Suprapubic skin (tissue), 4 donors: ENCODE measurements at regions not wholly inside any gene's neighbourhood (a gene's known extent, or its start where the extent isn't known, plus 50 kb on each side); places are given as distances from the start of the nearest gene placed in this dataset.

Experiments used
- CTCF ChIP-seq, 2 donors: fragments of 200-600 bp in 1 of 2; fragments of 450-650 bp in 1 of 2; sonication (generic) in 1 of 2; IDR thresholded peaks; one replicate each; pipeline ENCODE4 v1.5.1; 2016 to 2019; ENCODE audit warnings: antibody characterized with exemption in 2 of 2, mild to moderate bottlenecking in 1 of 2, moderate library complexity in 1 of 2
- POLR2A ChIP-seq, 2 donors: fragments of 450-650 bp; IDR thresholded peaks; one replicate each; pipeline ENCODE4 v1.6.1; 2017; ENCODE audit warnings: antibody characterized with exemption in 2 of 2, mild to moderate bottlenecking in 2 of 2, moderate library complexity in 2 of 2
- POLR2AphosphoS5 ChIP-seq, 3 donors: sonication (generic); formaldehyde crosslinking; IDR thresholded peaks; one replicate each; pipeline ENCODE4 v1.6.1; 2017; ENCODE audit warnings: antibody characterized with exemption in 3 of 3

GRCh38 chr1:95309031-95309471 is 75.0 kb downstream of the RWDD3 start:
- TF ChIP-seq CTCF (IDR thresholded peaks at IDR 0.05) (peak in 1 of 2 donors; percentile 51), POLR2AphosphoS5 (IDR thresholded peaks at IDR 0.05) (no peak), POLR2A (IDR thresholded peaks at IDR 0.05) (no peak)
